Fibroblast of upper back skin (primary cell): ENCODE measurements at regions not wholly inside any gene's neighbourhood (a gene's known extent, or its start where the extent isn't known, plus 50 kb on each side); places are given as distances from the start of the nearest gene placed in this dataset.
"Not testable (repeated sequence)": the region's sequence is repeated elsewhere in the genome, so short reads cannot be mapped to it uniquely, and the experiment has no call there.

Source experiments
- DNase-seq: peaks from one replicate; pipeline ENCODE4 v3.0.0-alpha.2; 2013

DNA sequence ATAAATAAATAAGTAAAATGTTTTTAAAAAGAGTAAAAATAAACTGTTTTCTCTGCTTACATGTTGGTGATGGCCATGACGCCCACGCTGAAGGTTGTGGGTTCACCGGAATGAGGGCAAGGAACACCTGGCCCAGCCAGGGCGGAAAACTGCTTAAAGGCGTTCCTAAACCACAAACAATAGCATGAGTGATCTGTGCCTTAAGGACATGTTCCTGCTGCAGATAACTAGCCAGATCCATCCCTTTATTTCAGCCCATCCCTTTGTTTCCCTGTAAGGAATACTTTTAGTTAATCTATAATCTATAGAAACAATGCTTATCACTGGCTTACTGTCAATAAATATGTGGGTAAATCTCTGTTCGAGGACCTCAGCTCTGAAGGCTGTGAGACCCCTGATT, 63.3 kb upstream of the CEP78 start:
- not testable (repeated sequence) for DNase-seq

DNA sequence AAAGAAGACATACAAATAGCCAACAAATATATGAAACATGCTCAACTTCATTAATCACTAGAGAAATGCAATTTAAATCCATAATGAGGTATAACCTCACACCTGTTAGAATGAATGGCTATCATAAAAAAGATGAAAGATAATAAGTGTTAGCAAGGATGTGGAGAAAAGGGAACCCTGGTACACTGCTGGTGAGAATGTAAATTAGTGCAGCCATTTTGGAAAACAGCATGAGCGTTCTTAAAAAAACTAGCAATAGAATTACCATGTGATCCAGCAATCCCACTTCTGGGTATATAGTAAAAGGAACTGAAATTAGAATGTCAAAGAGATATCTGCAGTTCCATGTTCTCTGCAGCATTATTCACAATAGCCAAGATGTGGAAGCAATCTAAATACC, 64.2 kb upstream of the CEP78 start:
- no peak for DNase-seq

DNA sequence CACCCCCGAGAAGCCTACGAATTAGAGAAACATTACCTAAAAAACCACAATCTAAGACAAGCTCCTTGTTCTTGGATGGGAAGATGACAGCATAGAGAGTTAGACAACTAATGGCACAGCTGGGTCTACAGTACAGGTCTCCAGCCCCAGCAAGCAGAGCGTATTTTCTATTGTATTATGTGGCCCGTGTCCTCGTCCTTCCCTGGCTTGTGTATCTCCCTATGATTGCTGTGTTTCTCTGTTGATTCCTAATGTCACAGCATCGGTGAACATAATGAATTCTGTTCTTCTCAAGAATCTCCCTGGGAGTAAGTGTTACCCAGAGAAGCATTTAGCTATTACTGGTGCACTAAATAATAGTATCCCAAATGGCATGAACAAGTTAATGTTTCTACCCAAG, 66.8 kb upstream of the CEP78 start:
- no peak for DNase-seq

DNA sequence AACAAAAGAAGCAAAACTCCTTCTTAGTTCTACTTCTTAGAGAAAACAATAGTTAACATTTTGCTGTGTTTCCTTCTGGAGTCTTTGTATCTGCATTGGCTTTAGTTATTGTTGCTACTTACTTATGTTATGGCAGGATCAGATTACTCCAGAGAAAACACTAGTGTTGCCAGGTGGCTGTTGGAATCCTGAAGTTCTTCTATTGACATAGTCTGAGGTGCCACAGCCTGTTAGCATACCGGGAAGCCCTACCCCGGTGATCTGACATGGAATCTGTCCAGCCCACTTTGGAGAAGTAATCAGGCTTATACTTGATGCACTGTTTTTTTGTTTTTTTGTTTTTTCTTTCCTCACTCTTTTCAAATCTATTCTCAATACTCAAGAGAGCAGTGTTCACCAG, 68.5 kb upstream of the CEP78 start:
- DNase-seq, result no peak

DNA sequence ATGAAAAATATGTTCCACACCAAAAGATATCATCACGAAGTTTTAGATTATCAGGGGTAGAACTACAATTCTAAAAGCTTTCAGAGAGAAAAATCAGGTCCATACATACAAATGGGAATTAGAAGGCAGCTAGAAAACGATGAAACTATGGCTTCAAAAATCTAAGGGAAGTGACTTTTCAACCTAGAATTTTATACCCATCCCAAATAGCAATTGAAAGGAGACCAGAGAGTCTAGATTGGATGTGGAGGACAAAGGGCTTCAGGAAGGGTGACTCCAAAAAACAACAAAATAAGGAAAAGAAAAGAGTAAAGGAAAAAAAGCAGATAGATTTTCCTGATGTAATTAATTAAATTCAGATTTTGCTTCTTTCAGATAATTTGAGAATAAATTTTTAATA, 72.0 kb upstream of the CEP78 start:
- no peak for DNase-seq

DNA sequence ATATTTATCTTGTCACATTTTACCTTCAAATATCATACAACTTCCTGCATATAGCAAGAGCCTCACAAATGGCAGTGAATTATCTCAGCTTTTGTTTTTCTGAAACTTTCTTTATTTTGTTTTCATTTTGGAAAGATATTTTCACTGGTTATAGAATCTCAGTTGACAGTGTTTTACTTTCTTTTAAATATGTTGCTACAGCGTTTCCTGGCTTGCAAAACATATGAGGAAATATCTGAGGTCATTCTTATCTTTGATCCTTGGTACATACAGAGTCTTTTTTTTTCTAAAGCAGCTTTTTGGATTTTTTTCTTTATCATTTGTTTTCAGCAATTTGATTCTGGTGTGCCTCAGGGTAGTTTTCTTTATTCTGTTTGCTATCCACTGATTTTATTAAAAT, 77.6 kb upstream of the CEP78 start:
- no peak for DNase-seq

DNA sequence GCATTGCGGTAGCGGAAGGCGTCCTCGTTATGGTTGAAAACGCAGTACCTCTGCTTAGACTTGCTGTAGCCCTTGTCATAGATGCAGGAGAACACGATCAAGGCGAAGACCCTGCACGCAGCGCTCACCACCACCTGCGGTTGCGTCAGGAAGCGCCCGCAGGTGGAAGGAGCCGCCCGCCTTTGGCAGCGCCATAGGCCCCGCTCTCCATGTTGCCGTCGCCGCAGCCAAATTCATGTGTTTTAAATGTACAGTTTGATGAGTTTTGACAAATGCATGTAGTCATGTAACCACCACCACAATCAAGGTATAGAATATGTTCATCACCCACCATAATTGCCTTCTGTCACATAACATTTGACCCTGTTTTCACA, 84.9 kb upstream of the CEP78 start:
- DNase-seq, result no peak

DNA sequence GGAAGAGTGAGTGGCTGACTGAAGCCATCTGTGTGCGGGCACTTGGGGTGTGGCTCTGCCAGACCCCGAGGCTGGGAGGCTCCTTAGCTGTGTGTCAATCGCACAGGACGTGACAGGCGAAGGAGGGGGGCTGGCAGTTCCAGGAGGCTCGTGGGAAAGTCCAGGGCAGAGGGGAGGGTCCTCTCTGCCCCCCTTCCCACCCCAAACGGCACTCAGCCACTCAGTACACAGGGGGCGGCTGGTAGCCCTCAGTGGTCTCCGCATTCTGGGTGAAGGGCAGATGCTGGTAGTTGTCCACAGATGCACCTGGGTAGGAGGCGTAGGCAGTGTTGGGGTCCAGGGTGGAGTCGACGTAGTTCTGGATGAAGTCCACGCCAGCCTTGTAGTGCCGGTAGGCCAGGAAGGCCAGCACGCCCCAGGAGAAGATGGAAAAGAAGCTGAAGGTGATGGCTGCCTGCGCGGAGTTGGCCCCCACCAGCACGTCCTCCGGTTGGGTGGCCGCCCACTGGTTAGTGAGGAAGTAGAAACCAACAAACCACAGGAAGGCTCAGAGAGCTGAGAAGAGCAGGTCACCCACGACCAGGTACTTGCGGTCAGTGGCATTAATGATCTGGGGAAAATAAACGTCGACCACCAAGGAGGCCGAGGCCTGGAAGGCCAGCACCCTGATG, 85.4 kb upstream of the CEP78 start:
- no peak for DNase-seq

DNA sequence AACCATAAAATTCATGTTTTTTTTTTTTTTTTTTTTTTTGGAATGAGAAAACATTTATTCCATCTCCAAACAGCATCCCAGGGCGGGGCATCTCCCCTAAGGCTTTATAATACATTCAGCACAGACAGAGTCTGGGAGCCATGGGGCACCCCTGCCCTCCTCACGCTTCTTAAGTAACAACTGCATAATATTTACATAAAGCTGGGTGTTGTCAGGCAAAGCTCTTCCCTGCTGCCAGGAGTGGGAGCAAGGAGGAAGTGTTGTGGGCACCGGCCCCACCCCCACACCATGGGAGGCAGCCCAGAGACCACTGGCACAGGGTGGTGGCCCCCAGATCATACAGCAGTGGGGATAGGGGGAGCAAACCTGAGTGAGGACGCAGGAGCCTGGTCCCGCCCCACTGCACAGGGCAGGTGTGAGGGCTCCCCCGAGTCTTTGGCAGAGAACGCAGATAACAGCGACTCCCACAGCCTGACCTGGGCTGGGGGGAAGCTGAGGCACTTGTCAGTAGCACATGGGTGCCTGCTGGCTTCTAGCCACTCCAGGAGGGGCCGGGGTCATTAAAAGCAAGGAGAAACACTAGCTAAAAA, 86.1 kb upstream of the CEP78 start:
- no peak for DNase-seq

DNA sequence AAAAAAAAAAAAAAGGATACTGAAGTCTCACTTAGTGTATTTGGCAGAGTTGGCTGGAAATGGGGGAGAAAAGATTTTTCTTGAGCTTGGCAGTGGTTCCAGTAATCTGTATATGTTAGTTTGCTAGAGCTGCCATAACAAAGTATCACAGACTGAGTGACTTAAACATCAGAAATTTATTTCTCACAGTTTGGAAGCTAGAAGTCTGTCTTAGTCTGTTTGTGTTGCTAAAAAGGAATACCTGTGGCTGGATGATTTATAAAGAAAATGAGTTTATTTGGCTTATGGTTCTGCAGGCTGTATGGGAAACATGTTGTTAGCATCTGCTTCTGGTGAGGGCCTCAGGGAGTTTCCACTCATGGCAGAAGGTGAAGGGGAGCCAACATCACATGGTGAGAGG, 89.6 kb upstream of the CEP78 start:
- no peak for DNase-seq

DNA sequence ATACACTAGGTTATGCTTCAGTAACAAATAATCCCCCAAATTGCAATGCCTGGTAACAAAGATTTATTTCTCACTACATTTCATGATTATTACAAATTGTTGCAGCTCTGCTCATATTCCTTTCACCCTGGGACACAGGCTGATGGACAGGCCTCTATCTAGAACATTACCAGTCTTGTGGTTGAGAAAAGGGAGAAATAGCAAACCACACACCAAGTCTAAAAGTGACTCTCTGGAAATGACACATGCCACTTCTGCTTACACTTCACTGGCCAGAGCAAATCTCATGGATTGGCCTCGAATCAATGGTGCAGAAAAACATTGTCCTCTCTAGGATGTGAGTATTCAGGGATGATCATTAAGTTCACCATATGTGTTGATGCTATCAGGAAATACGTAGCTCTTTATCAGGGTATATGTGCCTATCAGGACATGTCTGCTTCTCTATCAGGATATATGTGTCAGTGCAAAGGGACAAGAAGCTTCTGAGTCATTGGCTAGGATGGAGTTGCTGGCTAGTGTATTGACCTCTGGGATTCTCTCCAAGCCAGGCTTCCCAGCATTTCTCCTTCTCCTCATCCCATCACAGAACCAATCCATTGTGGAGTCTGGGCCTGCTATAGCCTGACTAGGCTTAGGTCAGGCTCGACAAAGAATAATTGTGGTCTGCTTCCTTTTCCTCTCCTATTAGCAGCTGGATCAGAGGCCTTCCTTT, 91.1 kb upstream of the CEP78 start:
- DNase-seq, result no peak

DNA sequence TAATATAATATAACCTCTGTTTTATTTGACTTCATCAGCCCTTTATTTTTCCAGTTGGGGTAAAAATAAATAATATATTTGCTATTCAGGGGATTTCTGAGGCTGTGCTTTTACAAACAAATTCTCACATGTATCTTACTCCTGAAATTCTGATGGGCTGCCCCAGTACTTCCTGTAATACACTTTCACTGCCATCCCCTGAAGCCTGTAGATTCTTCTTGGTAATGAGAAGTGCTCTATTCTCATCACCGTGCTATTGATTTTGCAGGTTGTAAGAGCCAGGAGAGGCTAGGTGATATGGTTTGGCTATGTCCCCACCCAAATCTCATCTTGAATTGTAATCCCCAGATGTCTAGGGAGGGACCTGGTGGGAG, 91.9 kb upstream of the CEP78 start:
- no peak for DNase-seq

DNA sequence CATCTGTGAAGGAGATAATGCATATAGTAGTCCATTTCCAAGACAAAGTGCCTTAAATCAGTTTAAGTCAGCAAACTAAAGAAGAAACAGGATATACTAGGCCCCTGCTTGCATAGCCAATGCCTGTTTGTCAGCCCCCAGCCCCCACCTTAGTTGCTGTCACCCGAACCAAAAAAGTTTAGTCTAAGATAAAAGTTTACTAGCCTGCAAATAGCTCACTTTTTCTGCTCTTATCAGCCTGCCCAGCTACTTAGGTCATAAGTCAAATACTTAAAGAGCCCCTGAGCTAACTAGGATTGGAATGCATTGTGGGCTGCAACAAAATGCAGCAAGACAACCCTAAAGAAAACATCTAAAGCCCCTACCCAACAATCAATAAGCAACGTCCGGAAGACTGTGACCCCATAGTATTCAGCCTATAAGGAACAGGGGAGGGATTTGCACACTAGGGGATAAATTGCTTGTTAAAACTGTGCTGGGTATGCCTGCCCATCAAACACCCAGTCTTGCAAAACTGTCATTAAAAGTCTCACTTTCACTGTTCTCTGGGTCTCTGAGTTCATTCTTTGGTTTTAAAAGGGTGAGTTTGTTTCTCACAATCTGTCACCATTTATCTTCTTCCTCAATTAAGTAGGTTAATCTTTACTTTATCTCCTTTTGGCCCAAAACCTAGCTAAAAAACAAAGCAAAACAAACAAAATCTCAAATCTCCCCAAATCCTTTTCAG, 92.4 kb upstream of the CEP78 start:
- DNase-seq, result no peak

DNA sequence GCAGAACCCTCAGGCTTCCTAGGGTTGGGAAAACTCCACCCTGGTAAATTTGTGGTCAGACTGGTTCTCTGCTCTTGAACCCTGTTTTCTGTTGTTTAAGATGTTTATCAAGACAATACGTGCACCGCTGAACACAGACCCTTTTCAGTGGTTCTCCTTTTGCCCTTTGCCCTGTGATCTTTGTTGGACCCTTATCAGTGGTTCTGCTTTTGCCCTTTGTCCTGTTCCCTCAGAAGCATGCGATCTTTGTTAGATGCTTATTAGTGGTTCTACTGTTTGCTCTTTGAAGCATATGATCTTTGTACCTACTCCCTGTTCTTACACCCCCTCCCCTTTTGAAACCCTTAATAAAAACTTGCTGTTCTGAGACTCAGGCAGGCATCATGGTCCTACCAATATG, 93.6 kb upstream of the CEP78 start:
- DNase-seq, result not testable (repeated sequence)

DNA sequence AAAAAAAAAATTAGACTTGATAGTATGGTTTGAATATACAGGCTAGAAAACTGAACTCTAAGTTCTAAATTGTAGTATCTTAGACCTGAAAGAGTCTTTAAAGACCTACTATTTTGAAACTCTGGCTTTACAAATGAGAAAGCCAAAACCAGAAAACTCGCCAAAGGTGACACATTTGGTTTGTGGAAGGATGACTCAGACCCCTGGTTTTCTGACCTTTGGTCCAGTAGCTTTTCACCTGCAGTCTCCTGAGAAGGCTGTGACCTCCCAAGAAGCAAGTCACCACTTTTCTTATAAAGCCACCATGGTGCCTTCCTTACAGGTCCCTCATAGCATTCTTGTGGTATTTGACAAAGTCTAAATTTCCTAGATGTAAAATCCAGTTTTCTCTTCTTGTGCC, 102.1 kb upstream of the CEP78 start:
- DNase-seq, result no peak

DNA sequence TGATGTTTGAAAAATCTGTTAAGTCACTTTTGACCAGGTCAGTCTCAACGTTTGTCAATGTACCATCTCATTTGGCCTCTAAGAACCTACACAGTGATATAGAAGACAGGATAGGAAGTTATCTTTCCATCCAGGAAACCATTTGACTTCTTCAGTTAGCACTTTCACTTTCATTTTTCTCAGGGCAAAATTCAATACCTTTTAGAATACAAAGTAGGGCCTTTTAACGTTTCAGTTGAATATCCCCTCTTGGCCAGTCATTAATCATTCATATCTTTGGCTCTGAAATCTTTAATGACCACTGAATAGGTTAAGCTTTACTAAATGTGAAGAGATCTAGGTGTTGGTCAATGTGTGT, 101.1 kb upstream of the GNAQ start:
- DNase-seq, result no peak

DNA sequence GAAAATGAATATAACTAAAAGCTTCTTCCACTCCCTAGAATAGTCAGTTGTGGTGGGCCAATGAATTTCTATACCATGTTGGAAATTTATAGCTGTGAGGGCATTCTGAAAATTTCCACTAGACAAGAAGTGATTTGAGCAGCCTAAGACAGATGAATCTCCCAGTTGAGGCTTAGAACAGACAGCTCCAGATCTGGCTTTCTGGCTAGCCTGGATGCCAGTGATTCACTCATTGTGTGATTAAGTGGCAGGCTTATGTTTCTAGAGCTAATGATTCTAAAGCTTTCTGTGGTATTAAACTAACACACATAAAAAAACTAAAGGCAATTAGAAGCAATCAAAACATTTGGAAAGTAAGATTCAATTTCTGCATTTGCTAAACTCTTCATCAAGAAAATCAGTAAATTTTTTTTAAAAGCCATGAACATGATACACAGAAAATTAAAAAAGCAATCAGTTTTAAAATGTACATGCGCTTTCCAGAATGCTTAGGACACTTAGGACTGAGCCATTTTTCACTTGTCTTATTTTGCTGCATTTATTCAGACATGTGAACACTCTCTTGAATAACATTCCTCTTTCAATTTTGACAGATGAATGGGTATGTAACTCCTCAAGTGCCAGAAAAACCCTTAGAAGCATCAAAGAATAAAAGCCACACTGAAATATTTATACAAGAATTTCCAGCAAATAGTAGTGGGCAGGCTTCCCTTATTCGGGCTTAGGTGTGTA, 100.5 kb upstream of the GNAQ start:
- peak; percentile 13 for DNase-seq

DNA sequence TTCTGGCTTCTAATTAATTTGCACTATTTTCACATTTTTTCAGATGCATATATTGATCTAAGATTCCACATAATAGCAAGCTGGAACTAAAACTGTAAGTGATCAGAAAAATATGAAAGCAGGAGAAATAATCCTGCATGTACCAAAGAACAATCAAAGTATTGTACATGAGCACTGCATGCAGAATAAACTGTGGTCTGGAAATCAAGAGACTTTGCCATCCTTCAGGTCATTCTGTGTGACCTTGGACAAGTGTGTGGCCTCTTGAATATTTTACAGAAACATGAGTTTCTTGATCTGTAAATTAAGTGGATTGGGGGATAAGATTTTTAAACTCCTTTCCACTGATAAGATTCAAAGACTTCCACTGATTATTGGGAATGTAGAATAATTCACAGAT, 99.2 kb upstream of the GNAQ start:
- no peak for DNase-seq

DNA sequence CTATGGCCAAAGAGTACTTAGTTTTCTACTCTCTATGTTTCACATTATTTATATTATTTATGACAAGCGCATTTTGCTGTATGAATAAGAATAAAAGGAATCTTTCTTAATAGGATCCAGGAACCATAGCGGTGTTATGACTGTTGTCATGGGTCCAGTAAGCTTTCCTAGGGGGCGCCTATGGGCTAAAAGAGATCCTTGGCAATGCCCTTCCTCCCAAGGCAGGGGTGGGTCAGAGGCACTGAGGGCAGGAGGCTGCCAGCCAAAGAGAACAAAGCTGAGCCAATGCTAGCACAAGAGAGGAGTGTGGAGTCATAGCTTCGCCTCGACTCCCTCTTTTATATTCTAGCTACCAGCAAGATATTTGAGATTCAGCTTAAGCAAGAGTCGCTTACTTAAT, 98.4 kb upstream of the GNAQ start:
- peak; percentile 7 for DNase-seq

DNA sequence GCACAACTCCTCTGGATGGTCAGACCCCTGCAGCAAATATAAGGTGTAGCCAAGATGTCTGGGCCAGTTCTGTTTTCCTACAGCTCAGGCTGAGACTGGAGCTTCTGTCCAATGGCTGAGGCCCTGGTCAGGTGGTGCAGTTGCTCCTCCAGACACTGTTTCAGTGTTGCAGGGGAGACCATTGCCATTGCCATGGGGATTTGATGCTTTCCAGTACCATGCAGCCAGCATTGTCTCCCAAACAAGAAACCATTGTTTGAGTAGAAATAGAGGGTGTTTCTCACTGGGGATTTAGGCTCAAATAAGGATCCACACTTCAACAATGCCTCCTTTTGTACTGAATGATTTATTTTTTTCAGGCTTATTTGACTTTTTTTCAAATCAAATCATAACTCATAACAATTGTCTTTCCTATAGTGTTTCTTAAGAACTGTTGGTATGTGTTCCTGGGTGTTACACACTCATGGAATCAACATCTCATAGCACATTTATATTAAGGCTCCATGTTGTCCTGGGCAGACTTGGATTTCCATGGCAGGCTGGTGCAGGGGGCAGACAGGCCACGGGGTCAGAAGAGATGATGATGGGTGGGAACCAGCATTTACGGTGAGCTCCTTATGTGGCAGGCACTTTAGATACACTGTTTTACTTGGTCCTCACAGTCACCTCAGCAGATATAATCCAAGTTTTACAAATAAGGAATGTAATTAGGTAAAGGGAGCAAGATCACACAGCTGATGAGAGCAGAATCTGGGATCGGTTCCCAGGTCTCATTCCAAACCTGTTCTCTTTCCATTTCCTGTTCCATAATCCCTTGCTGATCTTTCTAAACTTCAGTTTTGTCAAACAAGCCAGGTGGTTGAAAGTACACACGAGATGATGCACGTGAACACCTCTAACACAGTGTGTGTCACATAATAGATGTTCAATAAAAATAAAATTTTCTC, 95.9 kb upstream of the GNAQ start:
- no peak for DNase-seq

DNA sequence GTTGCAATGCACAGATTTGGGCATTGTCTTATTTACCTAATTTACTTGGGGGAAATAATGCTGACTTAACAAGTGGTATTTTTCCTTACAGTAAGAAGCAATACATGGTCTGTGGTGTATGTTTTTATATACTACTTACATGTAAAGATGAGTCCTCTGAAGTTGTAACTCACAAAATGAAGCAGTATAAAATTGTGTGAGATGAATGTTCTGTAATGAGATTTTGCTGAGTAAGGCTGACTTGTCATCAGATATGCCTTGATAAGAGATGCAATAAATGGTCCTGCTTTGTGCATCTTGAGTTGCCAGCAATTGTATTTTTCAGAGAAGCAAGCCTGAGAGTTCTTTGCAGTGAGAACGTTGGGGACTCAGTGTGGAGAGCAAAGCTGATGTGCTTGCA, 92.2 kb upstream of the GNAQ start:
- no peak for DNase-seq

DNA sequence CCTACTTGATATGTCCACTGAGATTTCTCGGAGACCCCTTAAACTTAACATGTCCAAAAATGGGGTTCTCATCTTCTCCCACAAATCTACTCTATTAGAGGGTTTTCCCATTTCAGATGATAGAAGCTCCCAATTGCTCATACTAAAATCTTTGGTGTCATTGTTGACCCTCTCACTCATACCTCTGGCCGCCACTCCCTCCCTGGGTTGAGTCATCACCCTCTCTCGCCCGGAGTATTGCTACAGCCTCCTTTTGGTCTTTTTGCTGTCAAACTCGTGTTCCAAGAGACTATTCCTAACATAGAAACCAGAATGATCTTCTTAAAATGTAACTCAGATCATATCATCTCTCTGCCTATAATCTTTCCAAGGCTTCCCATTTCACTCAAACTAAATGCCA, 91.0 kb upstream of the GNAQ start:
- DNase-seq, result no peak
